ENCODE measurements at regions not wholly inside any gene's neighbourhood (a gene's known extent, or its start where the extent isn't known, plus 50 kb on each side); places are given as distances from the start of the nearest gene placed in this dataset.

DNA sequence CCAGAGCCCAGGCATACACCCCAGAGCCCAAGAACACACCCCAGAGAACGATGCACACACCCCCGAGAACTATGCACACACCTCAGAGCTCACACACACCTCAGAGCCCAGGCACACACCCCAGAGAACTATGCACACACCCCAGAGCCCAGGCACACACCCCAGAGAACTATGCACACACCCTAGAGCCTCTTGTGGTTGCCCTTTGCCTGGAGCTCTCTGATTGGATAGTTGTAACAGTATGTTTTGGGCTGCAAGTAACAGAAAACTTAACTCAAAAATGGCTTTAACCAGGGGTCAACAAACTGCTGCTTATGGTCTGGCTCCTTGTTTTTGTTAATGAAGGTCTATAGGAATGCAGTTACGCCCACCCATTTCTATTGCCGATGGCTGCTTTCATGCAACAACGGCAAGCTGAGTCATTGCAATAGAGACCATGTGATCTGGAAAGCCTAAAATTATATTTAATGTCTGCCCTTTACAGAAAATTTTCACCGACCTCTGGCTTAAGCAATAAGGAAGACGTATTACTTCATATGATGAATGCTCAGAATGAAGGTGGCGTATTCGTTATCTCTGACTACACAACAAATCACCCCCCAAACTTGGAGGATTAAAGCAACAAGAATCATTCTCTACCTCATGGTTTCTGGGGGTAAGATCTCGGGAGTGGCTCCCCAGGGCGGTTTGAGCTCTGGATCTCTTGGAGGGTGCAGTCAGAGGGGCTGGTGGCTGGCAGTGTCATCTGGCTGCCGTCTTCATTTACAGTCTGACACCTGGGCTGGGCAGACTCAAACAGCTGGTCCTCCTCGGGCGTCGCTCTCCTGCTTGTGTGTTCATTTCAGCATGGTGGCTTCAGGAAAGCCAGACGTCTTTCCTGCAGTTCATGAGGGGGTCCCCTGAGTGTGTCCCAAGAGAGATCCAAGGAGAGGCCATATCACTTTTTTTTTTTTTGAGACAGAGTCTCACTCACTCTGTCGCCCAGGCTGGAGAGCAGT lies 66.3 kb upstream of the NCOR2 start:
- DNase-seq, result no peak

DNA sequence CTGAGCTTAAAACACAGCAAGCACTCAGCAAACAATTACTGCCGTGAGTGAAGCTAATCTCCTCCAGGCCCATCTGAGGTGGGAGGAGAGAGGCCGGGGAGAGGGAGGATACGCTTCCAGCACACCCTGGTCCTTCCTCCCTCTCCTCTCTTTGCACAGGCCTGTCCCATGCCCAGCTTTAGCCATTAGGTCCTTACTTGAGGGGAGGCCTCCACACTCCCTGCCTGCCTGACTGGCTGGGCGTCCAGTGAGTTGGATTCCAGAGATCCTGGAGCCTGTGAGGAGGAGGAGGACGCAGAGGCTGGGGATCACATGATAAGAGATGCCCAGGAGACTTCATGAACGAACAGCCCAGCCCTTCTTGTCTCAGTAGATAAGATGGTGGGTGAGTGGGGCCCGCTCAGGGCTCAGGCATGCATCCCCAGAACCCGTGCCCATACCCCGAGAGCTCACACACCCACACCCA lies 65.1 kb upstream of the NCOR2 start:
- no peak for DNase-seq

DNA sequence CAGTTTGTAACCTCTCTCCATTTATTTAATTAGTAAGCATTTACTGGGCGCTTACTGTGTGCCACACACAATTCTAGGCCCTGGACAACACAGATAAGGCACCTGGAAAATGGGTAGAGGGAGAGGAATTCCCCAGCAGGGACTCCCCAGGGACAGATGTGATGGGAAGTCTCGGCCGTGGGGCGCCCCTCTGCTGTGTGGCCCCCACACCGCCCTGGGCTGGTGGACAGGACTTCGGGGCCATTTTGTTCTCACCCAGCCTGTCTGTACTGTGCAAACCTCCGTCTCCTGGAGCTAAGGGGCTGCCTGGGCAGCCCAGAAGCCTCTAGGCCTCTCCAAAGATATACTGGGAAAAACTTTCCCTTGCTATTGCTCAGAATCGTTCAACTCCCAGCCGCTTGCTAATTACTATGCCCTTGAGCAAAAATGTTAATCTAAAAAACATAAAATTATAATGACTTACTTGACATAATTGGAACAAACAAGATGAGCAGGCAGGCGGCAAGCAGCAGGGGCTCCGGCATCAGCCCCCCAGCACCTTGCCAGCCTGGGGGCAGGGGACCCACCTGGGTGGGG lies 64.4 kb upstream of the NCOR2 start:
- DNase-seq, result no peak

DNA sequence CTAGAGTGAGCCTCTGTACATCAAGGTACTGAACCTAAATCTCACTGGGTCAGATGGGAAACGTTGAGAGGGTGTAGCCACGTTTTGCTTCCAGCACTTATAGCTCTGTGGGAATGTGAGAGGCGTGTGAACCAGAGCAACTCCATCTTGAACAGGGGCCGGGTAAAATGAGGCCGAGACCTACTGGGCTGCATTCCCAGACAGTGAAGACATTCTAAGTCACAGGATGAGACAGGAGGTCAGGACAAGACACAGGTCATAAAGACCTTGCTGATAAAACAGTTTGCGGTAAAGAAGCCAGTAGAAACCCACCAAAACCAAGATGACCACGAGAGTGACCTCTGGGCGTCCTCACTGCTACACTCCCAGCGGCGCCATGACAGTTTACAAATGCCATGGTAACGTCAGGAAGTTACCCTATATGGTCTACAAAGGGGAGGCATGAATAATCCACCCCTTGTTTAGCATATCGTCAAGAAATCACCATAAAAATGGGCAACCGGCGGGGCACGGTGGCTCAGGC lies 63.4 kb upstream of the NCOR2 start:
- no peak for DNase-seq

DNA sequence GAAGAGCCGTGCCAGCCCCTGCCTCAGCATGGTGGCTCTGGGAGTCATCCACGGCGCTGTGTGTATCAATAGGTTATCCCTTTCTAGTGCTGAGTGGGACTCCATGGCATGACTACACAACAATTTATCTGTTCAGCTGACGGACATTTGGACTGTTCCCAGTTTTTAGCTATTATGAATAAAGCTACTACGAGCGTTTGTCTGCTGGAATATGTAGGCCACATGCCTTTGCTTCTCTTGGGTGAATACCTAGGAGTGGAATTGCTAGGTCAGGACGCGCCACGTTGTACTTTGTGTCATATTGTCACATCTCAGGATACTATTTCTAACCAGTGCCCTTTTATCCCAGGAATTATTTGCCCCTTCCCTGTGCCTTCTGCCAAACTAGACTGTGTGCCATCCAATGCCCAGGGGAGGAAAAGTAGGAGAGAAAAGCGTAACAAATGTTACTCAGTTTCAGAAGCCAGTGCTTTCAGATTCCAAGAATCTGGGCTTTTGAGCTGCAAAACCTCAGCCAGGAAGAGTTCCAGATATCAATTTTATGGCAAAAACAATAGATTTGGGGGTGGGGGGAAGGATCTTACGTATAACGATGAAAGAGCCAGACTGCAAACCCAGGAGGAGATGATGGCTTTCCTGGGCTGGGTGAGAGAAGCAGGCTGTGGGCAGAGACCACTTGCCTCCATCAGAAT lies 62.5 kb upstream of the NCOR2 start:
- no peak for DNase-seq

DNA sequence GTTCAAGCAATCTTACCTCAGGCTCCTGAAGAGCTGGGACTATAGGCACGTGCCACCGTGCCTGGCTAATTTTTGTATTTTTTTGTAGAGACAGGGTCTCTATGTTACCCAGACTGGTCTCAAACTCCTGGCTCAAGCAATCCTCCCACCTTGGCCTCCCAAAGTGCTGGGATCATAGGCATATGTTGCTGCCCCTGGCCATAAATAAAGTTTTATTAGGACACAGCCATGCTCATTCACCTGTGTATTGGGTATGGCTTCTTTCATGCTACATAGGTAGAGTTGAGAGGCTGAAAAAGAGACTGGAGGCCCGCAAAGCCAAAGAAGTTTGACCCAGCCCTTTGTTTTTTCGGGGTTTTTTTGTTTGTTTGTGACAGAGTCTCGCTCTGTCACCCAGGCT lies 61.7 kb upstream of the NCOR2 start:
- DNase-seq, result no peak

DNA sequence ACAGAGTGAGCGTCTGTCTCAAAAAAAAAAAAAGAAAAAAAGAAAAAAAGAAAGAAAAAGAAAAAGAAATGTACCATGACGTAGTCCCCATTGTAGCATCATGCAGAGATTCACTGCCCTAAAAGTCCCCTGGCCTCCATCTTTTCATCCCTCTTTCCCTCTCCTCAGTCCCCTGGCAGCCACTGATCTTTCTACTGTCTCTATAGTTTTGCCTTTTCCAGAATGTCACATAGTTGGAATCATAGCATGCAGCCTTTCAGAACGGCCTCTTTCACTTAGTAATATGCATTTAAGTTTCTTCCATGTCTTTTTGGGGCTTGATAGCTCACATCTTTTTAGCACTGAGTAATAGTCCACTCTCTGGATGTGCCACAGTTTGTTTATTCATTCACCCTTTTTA lies 60.5 kb upstream of the NCOR2 start:
- no peak for DNase-seq

DNA sequence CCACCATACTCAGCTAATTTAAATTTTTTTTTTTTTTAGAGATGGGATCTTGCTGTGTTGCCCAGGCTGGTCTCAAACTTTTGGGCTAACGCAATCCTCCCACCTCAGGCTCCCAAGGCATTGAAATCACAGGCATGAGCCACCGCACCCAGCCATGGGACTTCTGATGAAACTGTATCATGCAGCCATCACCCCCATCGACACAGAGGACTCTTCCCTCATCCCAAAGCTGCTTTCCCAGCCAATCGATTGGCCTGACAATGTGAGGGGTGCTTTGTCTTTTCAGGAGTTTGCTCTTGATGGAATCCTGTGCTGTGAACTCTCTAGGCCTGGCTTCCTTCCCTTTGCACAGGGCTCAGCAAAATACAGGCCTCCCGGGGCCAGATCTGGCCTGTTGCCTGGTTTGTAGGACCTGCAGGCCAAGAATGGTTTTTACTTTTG lies 59.6 kb upstream of the NCOR2 start:
- no peak for DNase-seq

DNA sequence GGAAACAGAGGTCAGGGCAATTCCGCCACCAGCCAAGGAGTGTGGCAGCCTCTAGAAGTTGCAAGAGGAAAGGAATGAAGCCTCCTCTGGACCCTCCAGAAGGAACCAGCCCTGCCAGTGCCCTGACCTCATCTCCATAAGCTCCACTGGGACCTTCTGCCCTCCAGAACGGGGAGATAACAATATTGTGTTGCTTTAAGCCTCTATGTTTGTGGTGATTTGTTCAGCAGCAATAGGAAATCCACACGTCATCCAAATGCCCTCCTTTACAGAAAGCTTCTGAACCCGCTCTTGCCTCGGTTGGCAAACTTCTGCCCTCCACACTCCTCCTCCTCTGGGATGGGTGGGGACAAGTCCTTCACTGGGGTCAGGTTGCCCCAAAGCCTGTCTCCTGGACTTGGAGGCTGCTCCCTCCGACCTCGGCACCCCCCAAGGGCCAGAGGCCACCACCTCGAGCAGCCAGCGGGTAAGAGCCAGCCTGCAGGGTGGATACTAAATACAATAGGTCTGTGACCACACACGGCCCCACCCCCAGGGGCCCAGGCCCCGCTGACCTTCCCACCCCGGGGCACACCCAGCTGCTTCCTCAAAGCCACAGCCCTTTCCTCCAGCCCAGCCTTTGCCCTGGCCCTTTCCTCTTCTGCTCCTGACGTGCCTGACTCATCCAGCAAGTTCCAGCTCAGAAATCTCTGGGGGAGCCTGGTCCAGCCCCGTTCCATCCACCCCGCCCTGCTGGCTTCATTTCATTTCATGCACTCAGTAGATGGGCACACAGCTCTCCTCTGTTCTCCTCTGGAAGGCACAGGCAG lies 58.7 kb upstream of the NCOR2 start:
- DNase-seq, result no peak

DNA sequence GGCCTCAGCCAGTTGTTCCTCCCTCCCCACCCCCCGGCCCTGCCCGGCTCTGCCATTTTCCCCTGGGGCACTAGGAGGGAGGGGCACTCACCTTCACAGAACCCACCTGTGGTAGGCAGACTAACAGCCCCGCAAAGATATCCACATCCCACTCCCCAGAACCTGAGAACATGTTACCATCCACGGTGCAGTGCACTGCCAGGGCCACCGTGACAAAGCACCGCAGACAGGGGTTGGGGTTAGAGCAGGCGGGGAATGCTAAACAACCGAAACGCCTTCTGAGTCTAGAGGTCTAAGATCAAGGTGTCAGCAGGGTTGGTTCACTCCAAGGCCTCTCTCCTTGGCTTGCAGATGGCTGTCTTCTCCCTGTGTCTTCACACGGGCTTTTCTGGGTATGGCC lies 57.4 kb upstream of the NCOR2 start:
- no peak for DNase-seq

DNA sequence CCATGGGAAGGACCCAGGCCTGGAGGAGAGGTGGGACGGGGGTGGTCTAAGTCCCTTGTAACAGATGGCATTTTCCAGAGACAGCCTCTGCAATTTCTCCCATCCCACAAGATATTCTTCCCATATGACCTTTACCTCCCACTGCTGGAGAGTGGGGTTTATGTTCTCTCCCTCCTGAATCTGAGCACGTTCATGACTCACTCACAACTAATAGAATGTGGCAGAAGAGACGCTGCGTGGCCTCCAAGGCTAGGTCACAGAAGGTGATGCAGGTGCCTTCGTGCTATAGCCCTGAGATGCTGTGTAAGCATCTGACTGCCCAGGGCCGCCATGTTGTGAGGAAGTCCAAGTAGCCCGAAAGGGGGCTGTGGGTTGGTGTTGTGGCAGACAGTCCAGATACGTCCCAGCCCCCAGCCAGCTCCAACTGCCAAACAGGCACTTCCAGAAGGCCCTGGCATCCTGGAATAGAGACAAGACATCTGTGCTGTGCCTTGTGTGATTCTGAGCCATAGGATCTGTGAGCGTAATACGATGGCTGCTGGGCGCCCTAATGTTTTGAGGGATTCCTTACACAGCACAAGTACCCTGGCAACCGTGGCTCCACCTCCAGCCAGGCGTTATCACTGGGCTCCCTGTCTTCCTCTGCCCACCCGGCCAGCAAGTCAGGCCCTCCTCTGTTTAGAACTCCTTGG lies 56.1 kb upstream of the NCOR2 start:
- no peak for DNase-seq

DNA sequence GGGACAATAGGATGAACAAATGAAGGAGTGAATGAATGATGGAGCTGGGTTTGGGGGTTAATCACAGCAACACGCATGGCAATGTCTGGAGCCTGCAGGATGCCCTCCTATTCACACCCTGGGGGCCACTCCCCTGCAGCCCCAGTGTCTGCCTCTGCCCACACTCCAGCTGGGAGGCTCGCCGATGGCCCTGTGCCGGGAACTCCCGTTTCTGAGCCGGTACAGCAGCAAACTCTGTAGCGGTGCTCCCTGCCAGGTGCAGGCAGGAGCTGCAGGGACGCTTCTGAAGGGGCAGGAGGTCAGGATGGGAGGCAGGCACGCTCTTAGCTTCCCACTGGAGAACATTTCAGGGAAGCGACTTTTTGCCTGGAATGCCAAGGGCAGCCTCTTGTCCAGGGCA lies 55.4 kb upstream of the NCOR2 start:
- no peak for DNase-seq

DNA sequence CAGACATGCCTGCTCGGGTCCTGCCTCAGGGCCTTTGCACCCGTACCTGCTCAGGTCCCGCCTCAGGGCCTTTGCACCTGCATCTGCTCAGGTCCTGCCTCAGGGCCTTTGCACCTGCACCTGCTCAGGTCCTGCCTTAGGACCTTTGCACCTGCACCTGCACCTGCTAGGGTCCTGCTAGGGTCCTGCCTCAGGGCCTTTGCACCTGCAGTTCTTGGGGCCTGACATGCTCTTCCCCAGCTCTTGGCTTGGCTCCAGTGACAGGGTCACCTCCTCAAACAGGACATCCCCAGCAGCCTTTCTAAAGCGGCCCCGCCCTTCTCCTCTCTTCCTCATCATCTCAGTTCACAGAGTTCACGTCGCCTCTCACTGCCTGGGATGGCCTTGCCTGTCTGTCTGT lies 54.9 kb upstream of the NCOR2 start:
- no peak for DNase-seq

DNA sequence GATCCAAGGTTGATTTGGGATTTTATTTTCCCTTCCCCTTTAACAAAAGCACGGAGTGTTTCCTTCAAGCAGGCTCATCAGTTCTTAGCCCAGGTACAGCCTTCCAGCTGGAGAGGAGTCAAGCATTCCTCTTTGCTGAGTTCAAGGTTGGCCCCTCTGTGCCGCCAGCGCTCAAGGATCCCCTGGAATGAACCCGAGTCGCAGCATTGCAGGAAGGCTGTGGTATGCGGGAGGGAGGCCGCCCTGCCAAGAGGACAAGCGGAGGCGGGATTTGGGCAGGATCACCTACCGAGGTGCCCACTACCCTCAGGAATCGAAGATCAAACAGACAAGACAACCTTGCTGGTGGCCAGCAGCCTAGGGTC lies 53.9 kb upstream of the NCOR2 start:
- no peak for DNase-seq

DNA sequence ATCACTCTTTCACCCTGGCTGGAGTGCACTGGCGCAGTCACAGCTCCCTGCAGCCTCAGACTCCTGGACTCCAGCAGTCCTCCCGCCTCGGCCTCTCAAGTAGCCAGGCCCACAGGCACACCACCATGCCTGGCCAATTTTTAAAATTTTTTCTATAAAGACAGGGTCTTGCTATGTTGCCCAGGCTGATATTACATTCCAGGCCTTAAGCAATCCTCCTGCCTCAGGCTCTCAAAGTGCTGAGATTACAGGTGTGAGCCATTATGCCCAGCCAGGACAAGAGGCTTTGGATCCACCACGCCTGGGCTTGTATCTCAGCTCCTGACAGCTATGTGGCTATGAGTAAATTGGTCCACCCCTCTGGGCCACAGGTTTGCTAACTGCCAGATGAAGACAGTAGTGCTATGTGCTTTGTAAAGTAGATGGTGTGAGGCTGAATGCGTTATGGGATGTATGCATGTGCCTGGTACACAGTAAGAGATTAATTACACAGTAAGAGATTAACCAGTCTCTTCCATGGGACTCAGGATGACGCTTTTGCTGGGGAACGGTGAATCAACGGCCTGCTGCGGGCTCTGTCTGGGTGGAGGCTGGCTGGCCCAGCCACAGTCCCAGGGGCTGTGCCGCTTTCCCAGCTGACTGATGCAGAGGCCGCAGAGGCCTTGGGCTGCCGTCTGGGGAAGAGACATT lies 53.3 kb upstream of the NCOR2 start:
- no peak for DNase-seq

DNA sequence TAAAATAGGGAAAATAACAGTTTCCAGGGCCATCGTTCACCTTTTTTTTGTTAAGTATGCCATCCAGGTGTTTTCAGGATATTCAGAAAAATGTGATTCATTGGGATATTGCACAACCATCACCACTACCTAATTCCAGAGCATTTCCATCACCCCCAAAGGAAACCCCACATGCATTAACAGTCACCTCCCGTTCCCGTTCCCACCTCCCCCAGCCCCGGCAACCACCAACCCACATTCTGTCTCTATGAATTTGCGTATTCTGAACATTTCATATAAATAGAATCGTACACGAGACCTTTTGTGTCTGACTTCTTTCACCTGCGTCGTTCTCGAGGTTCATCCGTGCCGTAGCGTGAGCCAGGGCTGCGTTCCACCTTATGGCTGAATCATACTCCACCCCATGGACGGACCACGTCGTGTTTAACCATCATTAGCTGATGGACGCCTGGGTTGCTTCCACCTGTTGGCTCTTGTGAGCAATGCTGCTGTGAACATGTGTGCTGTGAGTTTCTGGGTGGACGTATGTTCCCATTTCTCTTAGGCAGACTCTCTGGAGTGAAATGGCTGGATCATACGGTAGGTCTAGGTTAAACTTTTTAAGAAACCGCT lies 51.0 kb upstream of the NCOR2 start:
- no peak for DNase-seq

DNA sequence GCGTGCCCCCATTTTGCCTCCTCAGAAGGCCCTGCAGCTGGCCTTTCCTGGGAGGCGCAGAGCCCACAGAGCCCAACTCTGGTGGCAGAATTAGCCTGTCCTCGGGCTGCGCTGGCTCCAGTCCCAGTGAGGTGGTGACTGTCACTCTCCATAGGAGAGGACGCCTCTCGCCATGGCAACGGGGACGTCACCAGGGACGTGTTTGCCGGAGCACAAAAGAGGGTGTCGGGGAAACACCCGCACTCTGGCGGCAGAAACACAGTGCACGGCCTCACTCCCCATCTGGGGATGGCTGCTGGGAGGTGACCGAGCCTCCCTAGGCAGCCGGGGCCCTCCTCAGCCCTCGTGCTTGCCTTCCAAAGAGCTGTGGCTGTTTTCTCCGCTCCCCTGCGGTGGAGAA lies 50.2 kb upstream of the NCOR2 start:
- peak in 37 of 56 donors; percentile 4 to 78 (median 43) for DNase-seq

Data from amygdala (tissue), 56 donors.